ENCODE measurements at regions not wholly inside any gene's neighbourhood (a gene's known extent, or its start where the extent isn't known, plus 50 kb on each side); places are given as distances from the start of the nearest gene placed in this dataset.

GRCh38 chr1:114342376-114342775, 168.6 kb downstream of the TRIM33 start:
- no peak for DNase-seq (ENCODE audit: low read depth in 3 of 3)

- DNase-seq (ENCODE audit: low read depth in 3 of 3), result no peak
These were observed 169.1 kb downstream of the TRIM33 start for GRCh38 chr1:114341856-114342255.

GRCh38 chr1:114341299-114341698, 169.7 kb downstream of the TRIM33 start:
- no peak for DNase-seq (ENCODE audit: low read depth in 3 of 3)

GRCh38 chr1:114340892-114341291, 170.1 kb downstream of the TRIM33 start:
- DNase-seq (ENCODE audit: low read depth in 3 of 3), result no peak

GRCh38 chr1:114339379-114339778, 171.6 kb downstream of the TRIM33 start:
- no peak for DNase-seq (ENCODE audit: low read depth in 3 of 3)

GRCh38 chr1:114338191-114338890, 172.7 kb downstream of the TRIM33 start:
- no peak for DNase-seq (ENCODE audit: low read depth in 3 of 3)

GRCh38 chr1:114337417-114337816, 173.6 kb downstream of the TRIM33 start:
- no peak for DNase-seq (ENCODE audit: low read depth in 3 of 3)

- DNase-seq (ENCODE audit: low read depth in 3 of 3), result no peak
These were observed 174.6 kb downstream of the TRIM33 start for GRCh38 chr1:114336360-114336759.

GRCh38 chr1:114335273-114335672, 175.7 kb downstream of the TRIM33 start:
- no peak for DNase-seq (ENCODE audit: low read depth in 3 of 3)

GRCh38 chr1:114334297-114334696, 176.7 kb downstream of the TRIM33 start:
- DNase-seq (ENCODE audit: low read depth in 3 of 3), result no peak

GRCh38 chr1:114333690-114334089, 177.3 kb downstream of the TRIM33 start:
- no peak for DNase-seq (ENCODE audit: low read depth in 3 of 3)

GRCh38 chr1:114331936-114332335, 178.3 kb upstream of the SYT6 start:
- no peak for DNase-seq (ENCODE audit: low read depth in 3 of 3)

- no peak for DNase-seq (ENCODE audit: low read depth in 3 of 3)
These were observed 176.8 kb upstream of the SYT6 start for GRCh38 chr1:114330451-114330983.

GRCh38 chr1:114328361-114328904, 174.8 kb upstream of the SYT6 start:
- DNase-seq (ENCODE audit: low read depth in 3 of 3), result no peak

- DNase-seq (ENCODE audit: low read depth in 3 of 3), result no peak
These were observed 170.9 kb upstream of the SYT6 start for GRCh38 chr1:114324662-114324965.

GRCh38 chr1:114323959-114324661, 170.4 kb upstream of the SYT6 start:
- DNase-seq (ENCODE audit: low read depth in 3 of 3), result no peak

- DNase-seq (ENCODE audit: low read depth in 3 of 3), result no peak
These were observed 169.1 kb upstream of the SYT6 start for GRCh38 chr1:114322734-114323133.

- DNase-seq (ENCODE audit: low read depth in 3 of 3), result no peak
These were observed 168.5 kb upstream of the SYT6 start for GRCh38 chr1:114322207-114322606.

GRCh38 chr1:114320586-114320985, 166.9 kb upstream of the SYT6 start:
- DNase-seq (ENCODE audit: low read depth in 3 of 3), result no peak

- DNase-seq (ENCODE audit: low read depth in 3 of 3), result no peak
These were observed 165.7 kb upstream of the SYT6 start for GRCh38 chr1:114319418-114319817.

GRCh38 chr1:114318961-114319360, 165.3 kb upstream of the SYT6 start:
- DNase-seq (ENCODE audit: low read depth in 3 of 3), result no peak

GRCh38 chr1:114316204-114316603, 162.5 kb upstream of the SYT6 start:
- no peak for DNase-seq (ENCODE audit: low read depth in 3 of 3)

GRCh38 chr1:114315631-114316030, 162.0 kb upstream of the SYT6 start:
- no peak for DNase-seq (ENCODE audit: low read depth in 3 of 3)

All from stimulated activated CD4-positive, alpha-beta T cell treated with anti-CD3 and anti-CD28 coated beads, TNF-alpha, amount 100 ng/mL, for 4 hours (primary cell).